Uterus (tissue), 3 donors: ENCODE measurements at regions not wholly inside any gene's neighbourhood (a gene's known extent, or its start where the extent isn't known, plus 50 kb on each side); places are given as distances from the start of the nearest gene placed in this dataset.

Source experiments
- DNase-seq, 2 donors: peaks; one replicate each; pipeline ENCODE4 v3.0.0-alpha.2; 2019 to 2020
- H3K27ac ChIP-seq, 2 donors: fragments of 200-600 bp; sonication (generic); 1 replicate in 1 of 2; 2 replicates in 1 of 2; pipeline ENCODE4 v1.5.1; 2016 to 2018
- H3K27me3 ChIP-seq, 2 donors: fragments of 200-600 bp; sonication (generic); one replicate each; pipeline ENCODE4 v1.5.1; 2018 to 2019; ENCODE audit warnings: control low read depth in 1 of 2
- H3K36me3 ChIP-seq, 2 donors: fragments of 200-600 bp; sonication (generic); one replicate each; pipeline ENCODE4 v1.5.1; 2019; ENCODE audit warnings: control low read depth in 1 of 2
- H3K4me1 ChIP-seq, 2 donors: fragments of 200-600 bp; sonication (generic); one replicate each; pipeline ENCODE4 v1.5.1; 2018 to 2019; ENCODE audit warnings: control low read depth in 1 of 2
- H3K4me3 ChIP-seq, 2 donors: fragments of 200-600 bp; sonication (generic); 1 replicate in 1 of 2; 2 replicates in 1 of 2; pipeline ENCODE4 v1.5.1; 2018 to 2019; ENCODE audit warnings: mild to moderate bottlenecking in 1 of 2
- H3K9me3 ChIP-seq, 2 donors: fragments of 200-600 bp; sonication (generic); one replicate each; pipeline ENCODE4 v1.5.1; 2019; ENCODE audit warnings: control low read depth in 1 of 2
- POLR2A ChIP-seq, 2 donors: fragments of 450-650 bp; IDR thresholded peaks; one replicate each; pipeline ENCODE4 v1.6.1; 2016; ENCODE audit warnings: antibody characterized with exemption in 2 of 2, mild to moderate bottlenecking in 1 of 2, moderate library complexity in 1 of 2
- intact Hi-C: fragments of 100-400 bp; cut with DNase I; formaldehyde crosslinking; loops from one replicate; pipeline ENCODE4 v1.15.1; 2023; ENCODE audit warnings: low total_unique reads
- TF ChIP-seq, protein P1 (sequence below), 4 experiments: fragments of 200-600 bp in 2 of 4; fragments of 450-650 bp in 2 of 4; sonication (generic) in 2 of 4; IDR thresholded peaks; one replicate each; pipeline ENCODE4 v1.5.1; 2016 to 2019; ENCODE audit warnings: antibody characterized with exemption in 4 of 4, mild to moderate bottlenecking in 2 of 4, moderate library complexity in 1 of 4
- donor health status: DM: yes; HTN: yes; CAD: no.

DNA sequence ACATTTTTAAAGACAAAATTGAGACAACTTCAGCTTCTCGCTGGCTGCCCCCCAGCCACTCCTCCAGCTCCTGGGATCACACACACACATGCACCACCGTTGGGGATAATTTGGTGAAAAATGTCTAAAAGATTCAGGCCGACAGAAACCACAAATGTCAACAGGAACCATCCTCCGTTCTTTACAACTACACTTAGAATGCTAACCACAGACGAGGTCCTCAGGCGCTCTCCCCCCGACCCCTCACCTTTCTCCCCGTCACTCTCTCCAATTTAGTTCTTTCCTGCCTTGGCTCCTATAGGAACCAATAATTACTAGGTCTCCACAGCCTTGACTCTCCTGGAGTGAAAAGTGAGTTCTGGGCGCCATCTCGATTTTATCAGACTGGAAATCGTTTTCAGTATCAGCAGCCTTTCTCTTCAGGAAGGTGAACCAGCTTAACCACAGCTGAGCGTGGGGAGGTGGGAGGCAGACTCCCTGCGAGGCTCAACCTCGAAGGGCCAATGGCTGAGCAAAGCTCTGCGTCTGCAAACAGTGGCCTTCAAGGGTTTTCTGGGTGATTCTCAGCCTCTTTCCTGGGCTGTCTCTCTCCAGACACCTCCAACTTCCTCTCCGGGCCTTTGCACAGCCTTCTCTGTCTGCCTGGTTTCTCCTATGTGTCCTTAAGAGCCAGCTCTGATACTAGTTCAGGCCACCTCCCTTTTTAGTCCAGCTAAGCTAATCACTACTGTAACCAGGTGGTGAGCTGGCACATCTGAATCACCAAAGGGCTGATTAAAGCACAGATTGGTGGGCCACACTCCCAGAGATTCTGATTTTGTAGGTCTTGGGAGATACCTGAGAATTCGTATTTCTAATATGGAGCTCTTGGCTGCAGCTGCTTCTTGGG is 115.7 kb upstream of the COPS8 start:
- Histone ChIP-seq H3K9me3 (no peaks in the 10 kb centered on the region), H3K4me3 (no peak overlapping the region), H3K27ac (no peak overlapping the region), H3K4me1 (no peaks in the 10 kb centered on the region), H3K36me3 (no peaks in the 10 kb centered on the region), H3K27me3 (no peaks in the 10 kb centered on the region)
- TF ChIP-seq, protein P1, sequence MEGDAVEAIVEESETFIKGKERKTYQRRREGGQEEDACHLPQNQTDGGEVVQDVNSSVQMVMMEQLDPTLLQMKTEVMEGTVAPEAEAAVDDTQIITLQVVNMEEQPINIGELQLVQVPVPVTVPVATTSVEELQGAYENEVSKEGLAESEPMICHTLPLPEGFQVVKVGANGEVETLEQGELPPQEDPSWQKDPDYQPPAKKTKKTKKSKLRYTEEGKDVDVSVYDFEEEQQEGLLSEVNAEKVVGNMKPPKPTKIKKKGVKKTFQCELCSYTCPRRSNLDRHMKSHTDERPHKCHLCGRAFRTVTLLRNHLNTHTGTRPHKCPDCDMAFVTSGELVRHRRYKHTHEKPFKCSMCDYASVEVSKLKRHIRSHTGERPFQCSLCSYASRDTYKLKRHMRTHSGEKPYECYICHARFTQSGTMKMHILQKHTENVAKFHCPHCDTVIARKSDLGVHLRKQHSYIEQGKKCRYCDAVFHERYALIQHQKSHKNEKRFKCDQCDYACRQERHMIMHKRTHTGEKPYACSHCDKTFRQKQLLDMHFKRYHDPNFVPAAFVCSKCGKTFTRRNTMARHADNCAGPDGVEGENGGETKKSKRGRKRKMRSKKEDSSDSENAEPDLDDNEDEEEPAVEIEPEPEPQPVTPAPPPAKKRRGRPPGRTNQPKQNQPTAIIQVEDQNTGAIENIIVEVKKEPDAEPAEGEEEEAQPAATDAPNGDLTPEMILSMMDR (IDR thresholded peaks at IDR 0.05), result no peak
- TF ChIP-seq POLR2A (IDR thresholded peaks at IDR 0.05), result no peak
- DNase-seq, result no peak
- intact Hi-C loops, result no loop called here

DNA sequence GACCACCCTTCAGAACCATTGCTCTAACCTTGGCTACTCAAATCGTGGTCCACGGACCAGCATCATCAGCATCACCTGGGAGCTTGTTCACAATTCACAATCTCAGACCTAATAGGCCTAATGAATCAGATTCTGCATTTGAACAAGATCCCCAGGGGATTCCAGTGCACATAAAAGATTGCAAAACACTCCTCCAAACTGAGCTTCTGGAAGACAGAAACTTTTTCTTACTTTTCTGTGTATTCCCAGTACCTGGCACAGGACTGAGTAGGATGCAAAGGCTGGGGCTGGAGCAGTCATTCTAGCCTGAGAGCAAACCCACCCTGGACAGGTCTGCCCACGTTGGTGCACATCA is 115.1 kb upstream of the COPS8 start:
- H3K36me3 ChIP-seq, result no peaks in the 10 kb centered on the region
- H3K4me1 ChIP-seq, result no peaks in the 10 kb centered on the region
- H3K27ac ChIP-seq, result no peak overlapping the region
- H3K9me3 ChIP-seq, result no peaks in the 10 kb centered on the region
- TF ChIP-seq, protein P1 (IDR thresholded peaks at IDR 0.05), result no peak
- no peak for TF ChIP-seq POLR2A (IDR thresholded peaks at IDR 0.05)
- H3K4me3 ChIP-seq, result no peak overlapping the region
- intact Hi-C loops, result no loop called here
- no peaks in the 10 kb centered on the region for H3K27me3 ChIP-seq
- no peak for DNase-seq

DNA sequence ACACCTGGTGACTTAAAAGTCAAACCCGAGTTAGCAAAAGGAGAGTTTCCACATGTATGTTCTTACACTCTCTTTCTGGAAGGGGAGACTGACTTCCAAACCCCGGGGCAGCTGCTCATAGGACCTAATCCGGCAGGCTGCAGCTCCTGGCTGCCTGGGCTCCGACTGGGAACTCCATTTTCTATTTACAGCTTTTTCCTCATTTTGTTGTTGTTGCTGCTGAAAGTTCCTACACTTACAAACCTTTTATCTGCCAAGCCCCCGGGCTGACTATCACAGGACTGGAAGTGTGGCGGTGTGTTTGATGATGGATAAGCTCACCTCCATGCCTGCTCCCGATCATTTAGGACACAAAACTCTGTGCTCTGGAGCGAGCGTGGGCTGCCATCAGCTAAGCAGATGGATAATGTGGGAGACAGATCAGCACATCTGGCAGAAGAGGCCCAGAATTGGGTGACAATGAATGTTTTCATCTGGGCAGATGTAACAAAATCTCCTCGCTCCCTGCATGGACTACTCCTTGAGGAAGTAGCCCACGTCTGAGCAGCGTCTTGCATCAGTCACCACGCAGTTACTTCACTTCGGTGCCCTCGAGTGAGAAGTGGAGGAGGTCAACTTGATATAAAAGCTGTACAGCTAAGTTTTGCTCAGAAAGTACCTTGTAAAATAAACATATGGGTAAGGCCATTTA is 114.4 kb upstream of the COPS8 start:
- Histone ChIP-seq H3K27me3 (no peaks in the 10 kb centered on the region), H3K4me1 (no peaks in the 10 kb centered on the region), H3K4me3 (no peak overlapping the region), H3K9me3 (no peaks in the 10 kb centered on the region), H3K36me3 (no peaks in the 10 kb centered on the region), H3K27ac (no peak overlapping the region)
- DNase-seq, result no peak
- intact Hi-C loops, result no loop called here
- TF ChIP-seq, protein P1 (IDR thresholded peaks at IDR 0.05), result no peak
- no peak for TF ChIP-seq POLR2A (IDR thresholded peaks at IDR 0.05)

DNA sequence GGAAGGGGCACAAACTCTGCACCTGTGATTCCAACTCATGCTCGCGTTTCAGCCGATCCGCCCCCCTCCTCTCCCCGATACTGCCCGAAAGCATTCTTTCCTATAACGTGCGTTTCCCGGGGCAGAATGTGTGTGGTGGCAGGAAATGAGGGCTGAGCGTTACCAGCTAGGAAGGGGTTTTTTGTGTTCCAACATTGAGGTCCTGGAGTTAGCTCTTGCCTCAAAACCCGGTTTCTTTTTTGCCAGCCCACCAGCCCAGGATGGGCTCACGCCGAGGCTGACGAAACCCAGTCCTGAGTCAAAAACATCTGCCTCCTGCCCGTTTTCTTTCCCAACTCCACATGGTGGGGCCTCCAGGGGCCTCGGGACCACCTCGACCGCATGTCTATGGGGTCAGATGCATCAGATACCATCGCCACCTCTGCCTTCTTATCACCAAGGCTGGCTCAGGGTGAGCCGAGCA is 113.7 kb upstream of the COPS8 start:
- Histone ChIP-seq H3K27me3 (no peaks in the 10 kb centered on the region), H3K36me3 (no peaks in the 10 kb centered on the region), H3K27ac (no peak overlapping the region), H3K4me3 (no peak overlapping the region), H3K9me3 (no peaks in the 10 kb centered on the region), H3K4me1 (no peaks in the 10 kb centered on the region)
- no peak for TF ChIP-seq POLR2A (IDR thresholded peaks at IDR 0.05)
- TF ChIP-seq, protein P1 (IDR thresholded peaks at IDR 0.05), result no peak
- intact Hi-C loops, result no loop called here
- DNase-seq, result no peak
